ENCODE measurements at regions not wholly inside any gene's neighbourhood (a gene's known extent, or its start where the extent isn't known, plus 50 kb on each side); places are given as distances from the start of the nearest gene placed in this dataset.

DNA sequence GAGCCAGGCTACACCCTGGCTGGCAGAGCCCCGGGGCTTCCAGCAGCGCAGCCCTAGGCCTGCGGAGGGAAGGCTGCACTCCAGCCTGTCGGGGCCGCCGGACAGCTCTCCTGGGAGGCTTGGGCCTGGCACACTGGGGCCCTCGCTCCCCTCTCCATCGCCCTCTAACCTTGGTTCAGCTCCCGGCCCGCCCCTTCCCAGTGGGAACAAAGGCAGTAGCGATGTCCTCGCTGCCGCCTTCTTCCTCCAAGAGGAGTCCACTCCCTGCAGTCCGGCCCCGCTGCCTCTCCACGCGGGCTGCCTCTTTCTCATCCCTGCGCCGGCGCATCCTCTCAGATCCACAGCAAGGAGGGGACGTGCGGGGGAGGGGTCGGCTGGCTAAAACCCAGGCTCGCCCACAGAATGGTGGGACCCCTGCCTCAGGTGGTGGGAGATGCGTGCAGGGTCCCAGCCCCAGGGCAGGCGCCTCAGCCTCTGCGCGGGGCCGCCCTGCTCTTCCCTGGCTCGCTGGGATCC, 138.1 kb downstream of the TWIST2 start:
- no peak for DNase-seq

DNA sequence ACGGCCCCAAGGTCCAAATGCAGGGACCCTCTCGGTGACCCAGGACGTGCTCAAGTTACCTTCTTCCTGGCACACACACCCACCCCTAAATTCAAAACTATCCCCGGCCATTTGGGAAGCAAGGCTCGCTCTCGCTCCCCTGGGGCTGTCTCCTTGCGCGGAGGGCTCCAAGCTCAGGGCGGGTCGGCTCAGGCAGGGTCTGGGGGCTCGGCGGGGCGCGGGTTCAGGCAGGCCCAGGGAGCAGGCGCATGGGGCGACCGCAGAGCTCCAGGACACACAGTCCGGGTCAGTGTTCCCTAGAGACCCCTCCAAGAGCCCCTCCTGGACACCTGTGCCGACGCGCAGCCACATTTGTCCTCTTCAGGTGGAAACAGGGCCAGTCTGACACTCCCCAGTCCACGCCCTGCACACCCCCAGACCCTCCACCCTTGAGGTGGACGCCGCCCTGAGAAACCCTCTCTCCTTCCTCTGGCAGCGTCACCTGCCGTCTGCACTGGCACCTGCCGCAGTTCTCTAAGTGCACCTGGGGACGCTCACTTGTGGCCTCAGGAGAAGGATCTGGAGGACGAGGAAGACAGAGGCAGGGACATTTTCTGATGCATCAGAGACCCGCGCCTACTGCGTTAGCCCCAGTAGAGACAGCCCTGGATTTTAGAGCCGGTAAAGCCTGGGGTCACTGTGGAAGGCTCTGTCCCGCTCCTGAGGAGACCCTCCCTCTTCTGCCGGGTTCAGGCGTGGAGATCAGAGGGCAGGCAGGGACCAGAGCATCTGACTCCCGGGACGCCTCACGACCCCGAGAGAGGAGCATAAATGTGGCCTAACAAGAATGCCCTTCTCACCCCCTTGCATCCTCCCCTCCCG, 138.8 kb downstream of the TWIST2 start:
- DNase-seq = no peak

DNA sequence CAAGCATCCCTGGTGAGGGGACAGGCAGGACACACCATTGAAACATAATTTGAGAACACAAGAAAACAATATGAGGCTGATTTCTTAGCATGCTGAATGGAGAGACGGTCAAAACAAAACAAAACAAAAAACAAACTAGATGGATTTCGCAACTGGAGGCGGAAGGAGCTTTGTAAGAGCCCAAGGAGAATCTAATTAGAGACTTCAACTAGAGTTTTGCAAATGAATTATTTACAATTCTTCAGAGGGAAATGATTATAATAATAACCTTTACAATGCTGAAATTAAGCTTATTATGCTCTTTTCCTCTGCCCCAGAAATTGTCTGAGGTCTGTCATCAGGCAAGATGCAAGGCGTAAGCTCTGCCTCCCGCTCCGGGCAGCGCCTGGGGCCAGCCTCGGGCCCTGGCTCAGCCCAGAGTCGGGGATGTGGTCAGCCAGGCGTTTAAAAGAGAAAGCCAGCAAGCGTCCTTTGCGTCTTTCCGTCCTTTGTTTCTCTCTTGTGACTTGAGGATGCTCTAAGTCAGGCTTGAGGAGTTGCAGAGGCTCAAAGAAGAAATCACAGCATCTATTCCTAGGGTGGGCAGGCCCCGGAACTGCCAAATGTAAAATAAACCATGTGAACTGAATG, 139.6 kb downstream of the TWIST2 start:
- DNase-seq = no peak

DNA sequence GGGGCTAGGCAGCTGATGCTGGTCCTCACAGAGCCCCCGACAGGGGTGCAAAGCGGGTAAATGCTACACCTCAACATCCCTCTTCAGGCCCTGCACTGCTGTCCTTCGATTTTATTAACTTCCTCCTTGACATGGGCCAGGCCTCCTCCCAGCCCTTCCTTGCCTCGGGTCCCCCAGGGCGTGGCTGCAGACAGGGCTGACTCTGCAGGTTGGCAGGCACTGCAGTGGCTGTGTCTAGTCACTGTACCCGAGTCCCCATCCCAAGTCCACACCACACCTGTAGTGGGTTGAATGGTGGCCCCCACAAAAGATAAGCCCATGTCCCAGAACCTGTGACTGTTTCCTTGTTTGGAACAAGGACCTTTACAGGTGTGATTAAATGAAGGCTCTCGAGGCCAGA, 140.2 kb downstream of the TWIST2 start:
- DNase-seq = no peak

DNA sequence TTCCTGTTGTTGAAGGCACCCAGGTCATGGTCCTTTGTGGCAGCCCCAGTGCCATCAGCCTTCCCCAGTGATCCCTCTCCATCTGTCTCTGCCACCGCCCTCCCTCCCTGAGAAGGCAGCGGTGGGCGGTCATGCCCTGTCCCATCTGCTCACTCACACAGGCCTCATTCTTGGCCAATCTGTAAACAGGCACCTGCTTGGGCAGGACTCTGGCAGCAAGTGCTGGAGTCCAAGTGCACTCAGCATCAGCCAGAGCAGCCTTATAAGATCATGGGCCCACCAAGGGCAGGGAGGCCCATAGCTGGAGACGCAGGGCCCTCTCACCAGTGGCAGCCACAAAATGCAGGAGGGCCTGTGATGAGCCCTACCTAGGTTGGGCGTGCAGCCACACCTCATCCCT, 140.9 kb downstream of the TWIST2 start:
- no peak for DNase-seq

DNA sequence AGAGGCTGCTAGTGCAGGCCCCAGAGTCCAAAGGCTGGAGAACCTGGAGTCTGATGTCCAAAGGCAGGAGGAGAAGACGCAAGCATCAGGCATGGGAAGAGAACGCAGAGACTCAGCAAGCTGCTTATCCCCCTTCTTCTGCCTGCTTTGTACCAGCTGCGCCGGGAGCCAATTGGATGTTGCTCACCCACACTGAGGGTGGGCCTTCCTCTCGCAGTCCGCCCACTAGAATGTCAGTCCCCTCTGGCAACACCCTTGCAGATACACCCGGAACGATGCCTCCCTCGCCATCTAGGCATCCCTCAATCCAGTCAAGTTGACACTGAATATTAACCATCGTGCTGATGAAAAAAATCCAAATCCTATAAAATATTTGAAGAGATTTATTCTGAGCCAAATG, 141.6 kb downstream of the TWIST2 start:
- DNase-seq = no peak

DNA sequence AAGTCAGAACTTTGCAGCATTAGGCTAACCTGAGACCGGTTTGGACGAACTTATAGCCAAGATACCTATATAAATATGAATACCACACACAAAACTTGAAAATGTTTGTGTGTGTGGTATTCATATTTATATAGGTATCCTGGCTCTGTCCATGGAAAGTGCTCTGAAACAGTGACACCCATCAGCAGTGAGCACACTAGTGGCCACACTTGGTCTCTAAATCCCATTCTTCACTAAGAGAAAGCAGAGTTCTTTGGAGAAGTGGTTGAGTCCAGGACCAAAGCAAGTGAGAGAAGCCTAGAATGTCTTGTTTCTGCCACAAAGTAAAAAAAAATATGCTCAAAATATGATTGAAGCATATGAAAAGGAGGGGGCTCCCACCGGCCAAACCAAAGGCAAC, 146.5 kb downstream of the TWIST2 start:
- DNase-seq = no peak

DNA sequence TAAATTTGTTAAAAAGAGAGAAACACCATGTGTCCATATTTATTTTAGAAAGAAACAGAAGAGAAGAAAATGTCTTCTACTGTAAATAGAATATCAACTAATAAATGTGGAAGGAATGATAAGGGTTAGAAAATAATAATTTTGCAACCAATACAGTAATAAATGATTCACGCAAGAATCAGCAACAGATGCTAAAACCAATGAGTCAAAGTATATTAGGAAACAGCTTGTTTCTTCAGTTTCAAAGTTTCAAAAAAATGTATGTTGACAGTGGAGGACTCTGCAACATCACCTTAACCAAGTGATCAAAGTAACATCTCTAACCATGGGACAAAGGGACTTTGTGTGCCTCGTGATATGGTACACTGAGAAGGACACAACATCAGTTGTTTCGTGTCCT, 147.0 kb downstream of the TWIST2 start:
- no peak for DNase-seq

DNA sequence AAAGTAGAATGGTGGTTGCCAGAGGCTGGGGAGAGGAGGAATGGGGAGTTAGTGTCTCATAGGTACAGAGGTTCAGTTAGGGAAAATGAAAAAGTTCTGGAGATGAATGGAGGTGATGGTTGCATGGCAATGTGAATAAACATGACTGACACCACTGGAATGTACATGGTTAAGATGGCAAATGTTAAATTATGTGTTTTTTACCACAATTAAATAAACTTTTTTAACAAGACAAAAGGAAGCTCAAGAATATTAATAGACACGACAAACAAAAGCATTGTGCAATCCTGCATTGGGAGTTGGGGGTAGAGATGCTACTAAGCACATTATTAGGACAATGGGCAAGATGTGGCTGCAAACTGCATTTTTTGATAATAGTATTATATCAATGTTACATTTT, 147.7 kb downstream of the TWIST2 start:
- no peak for DNase-seq

DNA sequence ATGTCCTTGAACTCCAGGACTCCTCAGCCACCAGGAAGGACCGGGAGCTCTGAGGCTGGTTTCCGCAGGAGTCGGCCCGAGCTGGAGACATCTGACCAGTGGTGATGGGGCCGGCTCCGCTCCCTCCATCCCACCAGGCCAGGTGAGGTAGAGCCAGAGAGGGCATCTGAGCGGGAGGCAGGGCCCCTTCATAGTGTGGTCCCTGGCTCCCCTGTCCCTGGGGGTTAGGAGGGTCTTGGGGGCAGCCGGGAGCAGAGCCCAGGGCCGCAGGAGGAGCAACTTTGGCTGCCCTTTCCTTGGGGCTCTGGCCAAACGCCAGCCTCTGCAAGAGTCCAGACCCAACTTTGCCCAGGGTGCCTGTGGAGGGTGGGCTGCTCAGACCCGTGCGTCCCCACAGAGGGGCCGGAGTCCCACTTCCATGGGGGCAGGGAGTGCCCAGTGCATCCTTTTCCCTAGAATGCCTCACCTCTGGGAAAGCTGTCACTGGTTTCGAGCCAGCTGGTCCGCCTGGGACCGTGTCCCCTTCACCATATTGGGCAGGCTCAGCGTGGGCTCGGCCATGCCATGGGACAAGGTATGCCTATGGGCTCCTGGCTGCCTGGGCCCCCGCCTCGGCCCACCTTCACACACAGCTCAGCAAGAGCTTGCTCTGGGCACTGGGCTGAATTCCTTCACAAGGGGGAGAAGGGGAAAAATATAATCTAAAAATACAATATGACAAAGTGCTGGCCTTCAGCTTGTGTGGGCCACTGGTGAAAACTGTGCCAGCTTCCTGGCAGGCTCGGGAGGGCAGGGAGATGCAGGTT, 148.6 kb downstream of the TWIST2 start:
- DNase-seq = no peak

DNA sequence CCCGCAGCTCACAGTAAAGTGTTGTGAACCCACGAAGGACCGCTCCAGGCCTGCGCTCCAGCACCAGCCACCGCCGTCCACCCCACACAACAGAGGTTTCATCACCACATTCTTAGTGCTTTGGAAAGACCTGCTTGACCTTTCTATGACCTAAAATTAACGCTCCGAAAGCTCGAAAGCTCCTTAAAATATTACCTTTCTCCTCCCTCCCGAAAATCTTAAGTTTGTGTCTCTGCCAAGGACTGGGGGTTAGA, 149.2 kb downstream of the TWIST2 start:
- no peak for DNase-seq

DNA sequence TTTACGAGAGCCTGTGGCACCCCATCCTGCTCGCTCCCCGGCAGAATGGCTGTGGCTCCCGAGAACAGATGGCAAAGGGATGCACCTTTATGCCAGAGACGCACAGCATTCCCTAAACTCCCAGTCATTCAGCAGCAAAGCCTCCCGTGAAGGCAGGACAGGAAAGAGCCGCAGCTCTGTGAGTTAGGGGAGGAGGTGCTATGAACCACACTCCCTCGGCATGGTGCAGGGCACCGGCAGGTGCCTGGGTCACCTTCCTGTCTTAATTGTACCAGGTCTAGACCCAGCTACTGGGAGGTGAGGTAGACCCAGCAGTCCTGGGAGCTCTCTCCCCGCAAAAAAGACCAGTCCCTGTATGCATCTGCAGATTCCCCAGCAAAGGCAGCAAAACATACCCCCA, 149.8 kb downstream of the TWIST2 start:
- no peak for DNase-seq

Measured in activated naive CD4-positive, alpha-beta T cell (primary cell).